ENCODE measurements at regions not wholly inside any gene's neighbourhood (a gene's known extent, or its start where the extent isn't known, plus 50 kb on each side); places are given as distances from the start of the nearest gene placed in this dataset.

- H3K27me3 Mint-ChIP-seq (ENCODE audit: low read depth), result no peaks in the 10 kb centered on the region
- H3K27ac Mint-ChIP-seq, result no peak overlapping the region
- no peak for DNase-seq
- no peak overlapping the region for H2BK120ac ChIP-seq (ENCODE audit: low read depth, low read length, poor library complexity, severe bottlenecking)
- no peak overlapping the region for H4K5ac ChIP-seq (ENCODE audit: insufficient read length, low read depth, low read length)
- H3K9me3 Mint-ChIP-seq, result no peaks in the 10 kb centered on the region
- H2BK5ac ChIP-seq (ENCODE audit: insufficient read length, low read length), result no peak overlapping the region
- H3K4me2 ChIP-seq (ENCODE audit: insufficient read depth, insufficient read length, low read length), result no peak overlapping the region
- H3K79me1 ChIP-seq (ENCODE audit: insufficient read depth, low read depth, low read length, poor library complexity, severe bottlenecking), result no peaks in the 10 kb centered on the region
- H3K27ac ChIP-seq (ENCODE audit: insufficient read length, low read depth, low read length), result no peak overlapping the region
- no peak overlapping the region for H3K23ac ChIP-seq (ENCODE audit: insufficient read length, low read depth, low read length)
- no peak overlapping the region for H4K91ac ChIP-seq (ENCODE audit: insufficient read length, low read depth, low read length)
- TF ChIP-seq CTCF (conservative IDR thresholded peaks at IDR 0.05), result no peak; the same call in 2 of the 3 replicates
- no peak overlapping the region for H3K4ac ChIP-seq (ENCODE audit: low read depth, low read length)
- H2AK5ac ChIP-seq (ENCODE audit: insufficient read length, low read length), result no peak overlapping the region
- no CpG with 5 or more reads among the region's 4 CpGs for WGBS (ENCODE audit: extremely low coverage, insufficient read length, low lambda C conversion rate)
- no peak overlapping the region for H2BK15ac ChIP-seq (ENCODE audit: low read depth, low read length)
- no peaks in the 10 kb centered on the region for H3K27me3 ChIP-seq (ENCODE audit: insufficient read depth, low read length)
- peaks cover 3 to 4% of the 10 kb centered on the region in 2 experiments; a peak in 2 of 4 replicates for H3K4me1 Mint-ChIP-seq
- H3K9ac ChIP-seq (ENCODE audit: extremely low read depth, insufficient read length, low read length), result no peak overlapping the region
- H3K79me2 ChIP-seq (ENCODE audit: insufficient read depth, low read length), result no peaks in the 10 kb centered on the region
- no peak overlapping the region for H3K56ac ChIP-seq (ENCODE audit: insufficient read length, low read depth, low read length)
- H3T11ph ChIP-seq (ENCODE audit: low read length), result no peak overlapping the region
- no peaks in the 10 kb centered on the region for H3K36me3 Mint-ChIP-seq (ENCODE audit: insufficient read depth in 1 of 3, low read depth in 3 of 3)
- no peak overlapping the region for H4K8ac ChIP-seq (replicated peaks; ENCODE audit: insufficient read length, low read depth, low read length)
- H3K4me1 ChIP-seq (ENCODE audit: insufficient read depth, low read length), result no peaks in the 10 kb centered on the region
- no peak overlapping the region for H3K4me3 Mint-ChIP-seq
- H4K20me1 ChIP-seq (ENCODE audit: control insufficient read depth, insufficient read depth, insufficient read length), result no peaks in the 10 kb centered on the region
- no peak overlapping the region for H2BK20ac ChIP-seq (ENCODE audit: low read depth, low read length, poor library complexity, severe bottlenecking)
- H3K9me3 ChIP-seq (ENCODE audit: control insufficient read depth, low read depth, low read length), result no peaks in the 10 kb centered on the region
- H3K18ac ChIP-seq (ENCODE audit: insufficient read length, low read depth, low read length), result no peak overlapping the region
- H2AFZ ChIP-seq (ENCODE audit: low read length), result no peak overlapping the region
- no peaks in the 10 kb centered on the region for H3K23me2 ChIP-seq (ENCODE audit: insufficient read length, low read depth, low read length, poor library complexity, severe bottlenecking)
- H2BK12ac ChIP-seq (ENCODE audit: insufficient read length, low read depth, low read length), result no peak overlapping the region
- H3K14ac ChIP-seq (ENCODE audit: insufficient read depth, low read length), result no peak overlapping the region
Measured at GRCh38 chr2:143965493-143966164, 554.3 kb downstream of the ZEB2 start.

Measured in H9 (cell line).